Panc1 (cell line): ENCODE measurements at regions not wholly inside any gene's neighbourhood (a gene's known extent, or its start where the extent isn't known, plus 50 kb on each side); places are given as distances from the start of the nearest gene placed in this dataset.

Experiments used
- POLR2AphosphoS5 ChIP-seq: IDR thresholded peaks from 2 replicates; pipeline ENCODE4 v1.6.1; 2012; ENCODE audit warnings: mild to moderate bottlenecking, low read depth, low read length, moderate library complexity
- SIN3A ChIP-seq: IDR thresholded peaks from 2 replicates; pipeline ENCODE4 v1.6.1; 2012; ENCODE audit warnings: low read depth, mild to moderate bottlenecking, low read length, moderate library complexity, borderline replicate concordance; ENCODE audit not compliant: insufficient read depth
- TF ChIP-seq, protein P1 (sequence below): fragments of 450-650 bp; IDR thresholded peaks from 2 replicates; pipeline ENCODE4 v1.5.1; 2017; ENCODE audit warnings: mild to moderate bottlenecking

DNA sequence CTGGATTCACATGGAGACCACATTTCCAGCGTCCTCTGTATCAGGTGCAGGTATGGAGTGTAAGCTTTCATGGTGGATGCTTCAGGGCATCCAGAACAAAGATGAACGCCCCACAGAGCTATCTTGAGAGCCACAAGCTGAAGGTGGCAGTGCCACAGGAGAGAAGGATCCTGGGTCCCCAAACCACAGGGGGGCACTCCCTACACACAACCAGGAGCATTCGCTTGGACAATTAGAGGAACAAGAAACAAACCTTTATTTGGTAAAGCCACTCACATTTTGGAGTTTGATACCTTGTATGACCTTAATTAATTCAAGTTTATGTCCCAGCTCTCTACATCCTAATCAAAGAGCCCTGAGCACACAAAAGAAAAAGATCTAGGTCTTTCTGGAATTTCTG lies 406.3 kb downstream of the PREX1 start:
- TF ChIP-seq SIN3A: no peak
- TF ChIP-seq, protein P1, sequence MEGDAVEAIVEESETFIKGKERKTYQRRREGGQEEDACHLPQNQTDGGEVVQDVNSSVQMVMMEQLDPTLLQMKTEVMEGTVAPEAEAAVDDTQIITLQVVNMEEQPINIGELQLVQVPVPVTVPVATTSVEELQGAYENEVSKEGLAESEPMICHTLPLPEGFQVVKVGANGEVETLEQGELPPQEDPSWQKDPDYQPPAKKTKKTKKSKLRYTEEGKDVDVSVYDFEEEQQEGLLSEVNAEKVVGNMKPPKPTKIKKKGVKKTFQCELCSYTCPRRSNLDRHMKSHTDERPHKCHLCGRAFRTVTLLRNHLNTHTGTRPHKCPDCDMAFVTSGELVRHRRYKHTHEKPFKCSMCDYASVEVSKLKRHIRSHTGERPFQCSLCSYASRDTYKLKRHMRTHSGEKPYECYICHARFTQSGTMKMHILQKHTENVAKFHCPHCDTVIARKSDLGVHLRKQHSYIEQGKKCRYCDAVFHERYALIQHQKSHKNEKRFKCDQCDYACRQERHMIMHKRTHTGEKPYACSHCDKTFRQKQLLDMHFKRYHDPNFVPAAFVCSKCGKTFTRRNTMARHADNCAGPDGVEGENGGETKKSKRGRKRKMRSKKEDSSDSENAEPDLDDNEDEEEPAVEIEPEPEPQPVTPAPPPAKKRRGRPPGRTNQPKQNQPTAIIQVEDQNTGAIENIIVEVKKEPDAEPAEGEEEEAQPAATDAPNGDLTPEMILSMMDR: peak; percentile 26; the same call in 1 of the 2 replicates
- TF ChIP-seq POLR2AphosphoS5: no peak
